H1 (cell line): ENCODE measurements at regions not wholly inside any gene's neighbourhood (a gene's known extent, or its start where the extent isn't known, plus 50 kb on each side); places are given as distances from the start of the nearest gene placed in this dataset.

Source experiments
- CTCF ChIA-PET: fragments of 300-600 bp; sonication (Branson Sonifier 250); formaldehyde crosslinking; loops from one replicate; lab custom pipeline; 2021; ENCODE audit not compliant: partially characterized antibody; lab: Charles Lee
- POLR2A ChIA-PET: fragments of 300-600 bp; sonication (Branson Sonifier 250); formaldehyde crosslinking; loops from one replicate; lab custom pipeline; 2021; ENCODE audit warnings: inconsistent platforms; ENCODE audit not compliant: partially characterized antibody; lab: Charles Lee
- DNase-seq, 2 experiments: peaks; one replicate each; pipeline versions ENCODE4 v3.0.0 to v3.0.0-alpha.2; 2010 to 2022; ENCODE audit warnings: low spot score in 2 of 2, low read depth in 1 of 2, mixed read lengths in 1 of 2
- FAIRE-seq: peaks from 2 replicates; lab custom pipeline; 2011; peaks lifted over from hg19 to GRCh38; lab: Jason Lieb, UNC
- H2AFZ ChIP-seq: 2 replicates; pipeline ENCODE4 v1.8.1; 2012; ENCODE audit warnings: low read length, inconsistent platforms
- H2AK5ac ChIP-seq: 2 replicates; pipeline ENCODE4 v1.6.1; 2013; ENCODE audit warnings: low read depth, low read length
- H2BK120ac ChIP-seq: replicated peaks from 2 replicates; pipeline ENCODE3; 2013; ENCODE audit warnings: low read depth, low read length, inconsistent platforms
- H2BK12ac ChIP-seq: 2 replicates; pipeline ENCODE4 v1.6.1; 2013; ENCODE audit warnings: low read depth, low read length
- H2BK15ac ChIP-seq: 2 replicates; pipeline ENCODE4 v1.6.1; 2013; ENCODE audit warnings: low read length
- H2BK20ac ChIP-seq: 2 replicates; pipeline ENCODE4 v1.6.1; 2013; ENCODE audit warnings: low read length
- H2BK5ac ChIP-seq: 2 replicates; pipeline ENCODE4 v1.6.1; 2013; ENCODE audit warnings: low read depth, low read length
- H3K14ac ChIP-seq: 2 replicates; pipeline ENCODE4 v1.6.1; 2013; ENCODE audit warnings: inconsistent platforms; ENCODE audit not compliant: insufficient read length
- H3K18ac ChIP-seq: 2 replicates; pipeline ENCODE4 v1.6.1; 2013; ENCODE audit warnings: low read length; ENCODE audit errors: extremely low read depth
- H3K23ac ChIP-seq: 2 replicates; pipeline ENCODE4 v1.6.1; 2013; ENCODE audit warnings: inconsistent platforms; ENCODE audit not compliant: insufficient read length
- H3K23me2 ChIP-seq: 2 replicates; pipeline ENCODE4 v1.6.1; 2013; ENCODE audit warnings: low read depth, low read length
- H3K27ac ChIP-seq: 2 replicates; pipeline ENCODE4 v1.6.1; 2011; ENCODE audit warnings: low read depth, low read length, inconsistent platforms
- H3K27me3 ChIP-seq, 4 experiments: replicated peaks in 1 of 4; 1 replicate in 1 of 4; 2 replicates in 3 of 4; pipeline versions ENCODE4 v1.6.1 to v1.8.1; 2011 to 2013; ENCODE audit warnings: low read length in 3 of 4, mild to moderate bottlenecking in 3 of 4, inconsistent platforms in 2 of 4, mixed read lengths in 2 of 4, moderate library complexity in 1 of 4; ENCODE audit not compliant: control insufficient read depth in 3 of 4, insufficient read depth in 3 of 4; ENCODE audit errors: extremely low read depth in 1 of 4
- H3K36me3 ChIP-seq, 4 experiments: 2 replicates each; pipeline versions ENCODE4 v1.6.1 to v1.8.1; 2011 to 2013; ENCODE audit warnings: mild to moderate bottlenecking in 4 of 4, low read length in 3 of 4, moderate library complexity in 2 of 4, control low read depth in 1 of 4, inconsistent platforms in 1 of 4; ENCODE audit not compliant: insufficient read depth in 4 of 4, control insufficient read depth in 2 of 4
- H3K4ac ChIP-seq: replicated peaks from 2 replicates; pipeline ENCODE3; 2013; ENCODE audit warnings: low read length, low read depth, mixed read lengths, inconsistent platforms; ENCODE audit not compliant: insufficient read length
- H3K4me1 ChIP-seq, 4 experiments: replicated peaks in 1 of 4; 1 replicate in 1 of 4; 2 replicates in 3 of 4; pipeline versions ENCODE4 v1.6.1 to v1.8.1; 2011 to 2013; ENCODE audit warnings: low read length in 3 of 4, inconsistent platforms in 2 of 4, mixed read lengths in 1 of 4; ENCODE audit not compliant: insufficient read depth in 4 of 4, control insufficient read depth in 3 of 4
- H3K4me2 ChIP-seq, 2 experiments: 2 replicates each; pipeline versions ENCODE4 v1.6.1 to v1.8.1; 2011 to 2013; ENCODE audit warnings: low read depth in 2 of 2, low read length in 2 of 2, control low read depth in 1 of 2, inconsistent platforms in 1 of 2, mild to moderate bottlenecking in 1 of 2; ENCODE audit not compliant: insufficient read depth in 1 of 2
- H3K4me3 ChIP-seq, 4 experiments: fragments of 200-600, 300-600 bp in 1 of 4; sonication (generic), shearing (Covaris generic), sonication (Bioruptor Twin) in 1 of 4; 2 replicates each; pipeline versions ENCODE4 v1.5.1 to v1.8.1; 2011 to 2016; ENCODE audit warnings: low read length in 4 of 4, low read depth in 3 of 4, control low read depth in 2 of 4, inconsistent platforms in 2 of 4, mild to moderate bottlenecking in 2 of 4, mixed read lengths in 1 of 4, moderate library complexity in 1 of 4; ENCODE audit not compliant: insufficient read depth in 2 of 4; ENCODE audit errors: extremely low read depth in 1 of 4
- H3K56ac ChIP-seq: replicated peaks from 2 replicates; pipeline ENCODE3; 2013; ENCODE audit warnings: low read depth, mild to moderate bottlenecking, mixed read lengths, low read length, inconsistent platforms; ENCODE audit not compliant: insufficient read length
- H3K79me1 ChIP-seq: 2 replicates; pipeline ENCODE4 v1.6.1; 2013; ENCODE audit warnings: low read depth, low read length, control low read depth
- H3K79me2 ChIP-seq, 2 experiments: 2 replicates each; pipeline versions ENCODE4 v1.6.1 to v1.8.1; 2012 to 2013; ENCODE audit warnings: low read length in 2 of 2, mild to moderate bottlenecking in 2 of 2, inconsistent platforms in 1 of 2; ENCODE audit not compliant: insufficient read depth in 2 of 2, control insufficient read depth in 1 of 2
- H3K9ac ChIP-seq, 4 experiments: replicated peaks in 1 of 4; 1 replicate in 1 of 4; 2 replicates in 3 of 4; pipeline versions ENCODE4 v1.6.1 to v1.8.1; 2011 to 2013; ENCODE audit warnings: low read depth in 3 of 4, low read length in 3 of 4, control low read depth in 2 of 4, mild to moderate bottlenecking in 2 of 4, moderate library complexity in 2 of 4, inconsistent platforms in 1 of 4; ENCODE audit errors: extremely low read depth in 1 of 4
- H3K9me3 ChIP-seq, 2 experiments: 2 replicates each; pipeline versions ENCODE4 v1.6.1 to v1.8.1; 2012 to 2013; ENCODE audit warnings: mild to moderate bottlenecking in 2 of 2, moderate library complexity in 2 of 2, control low read depth in 1 of 2, inconsistent platforms in 1 of 2, low read depth in 1 of 2, low read length in 1 of 2, mixed read lengths in 1 of 2; ENCODE audit not compliant: insufficient read depth in 2 of 2
- H4K20me1 ChIP-seq, 2 experiments: replicated peaks in 1 of 2; 2 replicates each; pipeline versions ENCODE3 to v1.8.1; 2011 to 2013; ENCODE audit warnings: inconsistent platforms in 2 of 2, low read length in 2 of 2, mild to moderate bottlenecking in 1 of 2; ENCODE audit not compliant: insufficient read depth in 2 of 2, control insufficient read depth in 1 of 2
- H4K5ac ChIP-seq: 2 replicates; pipeline ENCODE4 v1.6.1; 2013; ENCODE audit warnings: low read length, low read depth, mixed read lengths, inconsistent platforms; ENCODE audit not compliant: insufficient read length
- H4K8ac ChIP-seq: 2 replicates; pipeline ENCODE4 v1.8.0; 2013; ENCODE audit warnings: mild to moderate bottlenecking, moderate library complexity, low read length, inconsistent platforms; ENCODE audit not compliant: insufficient read depth; ENCODE audit errors: extremely low read depth
- H4K91ac ChIP-seq: replicated peaks from 2 replicates; pipeline ENCODE3; 2013; ENCODE audit warnings: low read length, mixed read lengths, inconsistent platforms; ENCODE audit not compliant: insufficient read length
- NANOG ChIP-seq: IDR thresholded peaks from 2 replicates; pipeline ENCODE4 v1.6.1; 2011; ENCODE audit warnings: low read length, low read depth, mild to moderate bottlenecking, inconsistent platforms; ENCODE audit not compliant: insufficient read depth, poor library complexity, severe bottlenecking
- RFX5 ChIP-seq: IDR thresholded peaks from 2 replicates; pipeline ENCODE4 v1.6.1; 2011; ENCODE audit warnings: low read depth, low read length, improper control_type of control experiment, borderline replicate concordance
- SUZ12 ChIP-seq: fragments of 200-600 bp; sonication (generic); IDR thresholded peaks from 2 replicates; pipeline ENCODE4 v1.6.1; 2012; ENCODE audit warnings: mild to moderate bottlenecking, inconsistent platforms, low read length, moderate library complexity, mixed read lengths
- WGBS, 2 experiments: shearing (Covaris generic) in 1 of 2; methylation state at CpG; one replicate each; pipeline versions ENCODE4 v1.1.6 to v1.1.7; 2013 to 2015; ENCODE audit warnings: low lambda C conversion rate in 2 of 2, mixed read lengths in 2 of 2, inconsistent platforms in 1 of 2, low coverage in 1 of 2, missing lambda C conversion rate in 1 of 2; ENCODE audit not compliant: insufficient replicate concordance in 2 of 2, insufficient coverage in 1 of 2, insufficient read length in 1 of 2; ENCODE audit errors: extremely low coverage in 1 of 2, missing lambda C conversion rate in 1 of 2; 5-methylcytosine and 5-hydroxymethylcytosine counted together
- TF ChIP-seq, protein P1 (sequence below): IDR thresholded peaks from 2 replicates; pipeline ENCODE4 v1.6.1; 2012; ENCODE audit warnings: inconsistent platforms
- TF ChIP-seq, protein P2 (sequence below): IDR thresholded peaks from 2 replicates; pipeline ENCODE4 v1.6.1; 2012; ENCODE audit warnings: low read length, inconsistent platforms

DNA sequence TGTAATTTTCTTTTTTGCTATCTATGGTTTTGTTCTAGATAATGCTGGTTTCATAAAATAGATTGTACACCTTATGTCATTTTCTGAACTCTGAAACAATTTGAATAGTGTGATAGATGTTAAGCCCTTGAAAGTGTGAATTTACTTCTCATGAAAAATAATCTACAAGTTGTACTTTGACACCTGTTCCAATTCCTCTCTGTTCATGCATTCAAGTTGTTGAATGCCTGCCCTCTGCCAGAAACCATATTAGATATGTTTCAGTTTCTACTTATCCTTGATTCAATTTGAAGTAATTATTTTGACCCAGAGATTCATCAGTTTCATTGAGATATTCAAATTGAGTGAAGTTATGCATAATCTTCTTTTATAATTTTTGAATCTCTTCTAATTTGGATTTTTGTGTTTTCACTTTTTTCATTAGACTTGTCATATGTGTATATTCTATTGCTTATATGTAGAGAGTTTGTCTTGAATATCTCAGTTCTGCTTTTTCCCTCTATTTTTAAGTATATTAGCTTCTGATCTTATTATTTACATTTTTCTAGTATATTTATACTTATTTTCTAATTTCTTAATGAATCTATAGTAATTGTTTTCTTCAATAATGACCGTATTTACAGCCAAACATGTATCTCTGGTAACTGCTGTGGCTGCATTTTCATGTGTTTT is 143.3 kb upstream of the TACR1 start:
- Histone ChIP-seq H3K9ac (no peak overlapping the region), H3K4me3 (no peak overlapping the region), H2BK20ac (no peak overlapping the region), H3K27ac (no peak overlapping the region), H4K5ac (no peak overlapping the region), H2BK120ac (no peak overlapping the region), H3K36me3 (no peaks in the 10 kb centered on the region), H3K79me1 (no peaks in the 10 kb centered on the region), H2AFZ (no peak overlapping the region), H3K4me2 (no peak overlapping the region), H2BK5ac (no peak overlapping the region), H3K23ac (no peak overlapping the region), H3K18ac (no peak overlapping the region), H2BK15ac (no peak overlapping the region), H4K20me1 (no peaks in the 10 kb centered on the region), H3K4me1 (peaks cover 2 to 12% (median 11%) of the 10 kb centered on the region in 4 experiments; a peak in 4 of 7 replicates), H3K4ac (no peak overlapping the region), H3K23me2 (no peaks in the 10 kb centered on the region), H3K9me3 (no peaks in the 10 kb centered on the region), H4K8ac (no peak overlapping the region), H3K79me2 (no peaks in the 10 kb centered on the region), H2AK5ac (no peak overlapping the region), H3K27me3 (no peaks in the 10 kb centered on the region), H4K91ac (no peak overlapping the region), H3K14ac (no peak overlapping the region), H2BK12ac (no peak overlapping the region), H3K56ac (no peak overlapping the region)
- TF ChIP-seq, protein P1, sequence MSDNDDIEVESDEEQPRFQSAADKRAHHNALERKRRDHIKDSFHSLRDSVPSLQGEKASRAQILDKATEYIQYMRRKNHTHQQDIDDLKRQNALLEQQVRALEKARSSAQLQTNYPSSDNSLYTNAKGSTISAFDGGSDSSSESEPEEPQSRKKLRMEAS: no peak
- TF ChIP-seq SUZ12 (no peak), NANOG (no peak), RFX5 (no peak)
- TF ChIP-seq, protein P2, sequence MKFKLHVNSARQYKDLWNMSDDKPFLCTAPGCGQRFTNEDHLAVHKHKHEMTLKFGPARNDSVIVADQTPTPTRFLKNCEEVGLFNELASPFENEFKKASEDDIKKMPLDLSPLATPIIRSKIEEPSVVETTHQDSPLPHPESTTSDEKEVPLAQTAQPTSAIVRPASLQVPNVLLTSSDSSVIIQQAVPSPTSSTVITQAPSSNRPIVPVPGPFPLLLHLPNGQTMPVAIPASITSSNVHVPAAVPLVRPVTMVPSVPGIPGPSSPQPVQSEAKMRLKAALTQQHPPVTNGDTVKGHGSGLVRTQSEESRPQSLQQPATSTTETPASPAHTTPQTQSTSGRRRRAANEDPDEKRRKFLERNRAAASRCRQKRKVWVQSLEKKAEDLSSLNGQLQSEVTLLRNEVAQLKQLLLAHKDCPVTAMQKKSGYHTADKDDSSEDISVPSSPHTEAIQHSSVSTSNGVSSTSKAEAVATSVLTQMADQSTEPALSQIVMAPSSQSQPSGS: no peak
- DNase-seq: no peak
- POLR2A ChIA-PET: interaction anchor here (0.6 kb wide), 1 partner anchor 167 kb away, joined by 4 read pairs; no protein-coding TSS in a partner anchor
- CTCF ChIA-PET: interaction anchor here (0.7 kb wide), 1 partner anchor 138 kb away, joined by 3 read pairs; no protein-coding TSS in a partner anchor
- WGBS, 2 experiments: 81% methylated on average over 1 of the region's 1 CpG; no CpG with 5 or more reads in 1 of the 2 experiments
- FAIRE-seq: no peak
